Parathyroid adenoma (tissue), 2 donors: ENCODE measurements at regions not wholly inside any gene's neighbourhood (a gene's known extent, or its start where the extent isn't known, plus 50 kb on each side); places are given as distances from the start of the nearest gene placed in this dataset.

Experiments used
- H2AFZ ChIP-seq: fragments of 300-600 bp; sonication (generic); one replicate; pipeline ENCODE4 v1.7.0; 2017; ENCODE audit warnings: antibody characterized with exemption, mild to moderate bottlenecking
- H3K27ac ChIP-seq: fragments of 300-600 bp; sonication (generic); one replicate; pipeline ENCODE4 v1.7.0; 2017
- H3K27me3 ChIP-seq: fragments of 300-600 bp; sonication (generic); one replicate; pipeline ENCODE4 v1.7.0; 2017; ENCODE audit warnings: low read length; ENCODE audit not compliant: control insufficient read depth, insufficient read depth
- H3K36me3 ChIP-seq: fragments of 300-600 bp; sonication (generic); one replicate; pipeline ENCODE4 v1.7.0; 2017; ENCODE audit warnings: low read length; ENCODE audit not compliant: control insufficient read depth, insufficient read depth
- H3K4me1 ChIP-seq: fragments of 300-600 bp; sonication (generic); one replicate; pipeline ENCODE4 v1.7.0; 2017; ENCODE audit warnings: control low read depth
- H3K4me2 ChIP-seq: fragments of 300-600 bp; sonication (generic); one replicate; pipeline ENCODE4 v1.7.0; 2017; ENCODE audit warnings: low read length
- H3K4me3 ChIP-seq: fragments of 300-600 bp; sonication (generic); one replicate; pipeline ENCODE4 v1.7.0; 2017; ENCODE audit warnings: low read depth, low read length
- H3K79me2 ChIP-seq: fragments of 300-600 bp; sonication (generic); one replicate; pipeline ENCODE4 v1.7.0; 2017; ENCODE audit warnings: control low read depth
- H3K9ac ChIP-seq: fragments of 300-600 bp; sonication (generic); one replicate; pipeline ENCODE4 v1.7.0; 2017; ENCODE audit warnings: mild to moderate bottlenecking
- H3K9me3 ChIP-seq: fragments of 300-600 bp; sonication (generic); one replicate; pipeline ENCODE4 v1.7.0; 2017; ENCODE audit warnings: low read length; ENCODE audit not compliant: control insufficient read depth
- TF ChIP-seq, protein P1 (sequence below): fragments of 300-600 bp; sonication (generic); IDR thresholded peaks from one replicate; pipeline ENCODE4 v1.7.0; 2017; ENCODE audit warnings: antibody characterized with exemption, mild to moderate bottlenecking
- donor health status: primary hyperparathyroidism.

DNA sequence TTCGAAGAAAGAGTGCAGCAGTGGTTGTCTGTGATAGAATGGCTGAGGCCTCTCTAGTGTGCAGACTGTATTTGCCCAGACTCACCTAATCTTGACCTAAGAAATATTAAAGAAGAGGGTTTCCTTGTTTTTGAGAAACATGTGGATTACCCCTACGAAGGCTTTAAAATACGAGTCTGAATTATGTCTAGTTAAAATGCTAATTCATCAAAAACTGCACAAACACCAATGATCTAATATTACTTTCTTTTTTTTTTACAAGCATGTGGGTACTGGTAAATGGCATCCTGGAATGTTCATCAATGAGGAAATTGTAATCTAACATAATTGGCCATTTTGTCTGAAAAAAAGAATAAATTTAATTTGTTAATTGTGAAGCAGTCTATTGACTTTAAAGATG is 510.9 kb downstream of the EPM2A start:
- Histone ChIP-seq H3K9me3 (no peaks in the 10 kb centered on the region), H3K4me3 (no peak overlapping the region), H3K27me3 (no peaks in the 10 kb centered on the region), H3K36me3 (no peaks in the 10 kb centered on the region), H3K4me2 (no peak overlapping the region), H3K9ac (no peak overlapping the region), H3K27ac (no peak overlapping the region), H3K79me2 (no peaks in the 10 kb centered on the region), H2AFZ (no peak overlapping the region), H3K4me1 (no peaks in the 10 kb centered on the region)
- TF ChIP-seq, protein P1, sequence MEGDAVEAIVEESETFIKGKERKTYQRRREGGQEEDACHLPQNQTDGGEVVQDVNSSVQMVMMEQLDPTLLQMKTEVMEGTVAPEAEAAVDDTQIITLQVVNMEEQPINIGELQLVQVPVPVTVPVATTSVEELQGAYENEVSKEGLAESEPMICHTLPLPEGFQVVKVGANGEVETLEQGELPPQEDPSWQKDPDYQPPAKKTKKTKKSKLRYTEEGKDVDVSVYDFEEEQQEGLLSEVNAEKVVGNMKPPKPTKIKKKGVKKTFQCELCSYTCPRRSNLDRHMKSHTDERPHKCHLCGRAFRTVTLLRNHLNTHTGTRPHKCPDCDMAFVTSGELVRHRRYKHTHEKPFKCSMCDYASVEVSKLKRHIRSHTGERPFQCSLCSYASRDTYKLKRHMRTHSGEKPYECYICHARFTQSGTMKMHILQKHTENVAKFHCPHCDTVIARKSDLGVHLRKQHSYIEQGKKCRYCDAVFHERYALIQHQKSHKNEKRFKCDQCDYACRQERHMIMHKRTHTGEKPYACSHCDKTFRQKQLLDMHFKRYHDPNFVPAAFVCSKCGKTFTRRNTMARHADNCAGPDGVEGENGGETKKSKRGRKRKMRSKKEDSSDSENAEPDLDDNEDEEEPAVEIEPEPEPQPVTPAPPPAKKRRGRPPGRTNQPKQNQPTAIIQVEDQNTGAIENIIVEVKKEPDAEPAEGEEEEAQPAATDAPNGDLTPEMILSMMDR: no peak

DNA sequence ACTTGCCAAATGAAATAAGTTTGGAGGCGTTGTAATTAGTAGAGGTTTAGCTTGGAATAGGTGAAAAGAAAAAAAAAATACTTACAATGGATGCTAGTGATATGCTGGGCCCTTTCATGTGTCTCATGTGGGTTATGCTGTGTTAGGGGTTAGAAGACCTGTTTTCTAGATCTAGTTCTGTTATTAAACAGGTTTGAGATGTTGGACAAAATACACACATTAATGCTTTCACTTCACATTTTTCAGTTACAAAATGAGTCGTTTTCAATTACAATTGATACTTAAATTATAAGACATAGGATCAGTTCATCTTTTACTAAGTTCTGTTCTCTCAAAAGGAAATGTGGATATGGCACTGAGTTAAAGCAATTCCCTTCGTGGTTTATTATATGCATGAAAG is 509.8 kb downstream of the EPM2A start:
- Histone ChIP-seq H3K79me2 (no peaks in the 10 kb centered on the region), H3K4me1 (no peaks in the 10 kb centered on the region), H3K9me3 (no peaks in the 10 kb centered on the region), H3K9ac (no peak overlapping the region), H3K27me3 (no peaks in the 10 kb centered on the region), H3K36me3 (no peaks in the 10 kb centered on the region), H2AFZ (no peak overlapping the region), H3K4me3 (no peak overlapping the region), H3K4me2 (no peak overlapping the region), H3K27ac (no peak overlapping the region)
- TF ChIP-seq, protein P1: no peak

GRCh38 chr6:145227593-145227992 is 507.7 kb downstream of the EPM2A start:
- TF ChIP-seq, protein P1: no peak
- Histone ChIP-seq H3K9ac (no peak overlapping the region), H3K36me3 (no peaks in the 10 kb centered on the region), H3K4me3 (no peak overlapping the region), H3K27ac (no peak overlapping the region), H3K79me2 (no peaks in the 10 kb centered on the region), H3K9me3 (no peaks in the 10 kb centered on the region), H3K4me1 (no peaks in the 10 kb centered on the region), H2AFZ (no peak overlapping the region), H3K4me2 (no peak overlapping the region), H3K27me3 (no peaks in the 10 kb centered on the region)

DNA sequence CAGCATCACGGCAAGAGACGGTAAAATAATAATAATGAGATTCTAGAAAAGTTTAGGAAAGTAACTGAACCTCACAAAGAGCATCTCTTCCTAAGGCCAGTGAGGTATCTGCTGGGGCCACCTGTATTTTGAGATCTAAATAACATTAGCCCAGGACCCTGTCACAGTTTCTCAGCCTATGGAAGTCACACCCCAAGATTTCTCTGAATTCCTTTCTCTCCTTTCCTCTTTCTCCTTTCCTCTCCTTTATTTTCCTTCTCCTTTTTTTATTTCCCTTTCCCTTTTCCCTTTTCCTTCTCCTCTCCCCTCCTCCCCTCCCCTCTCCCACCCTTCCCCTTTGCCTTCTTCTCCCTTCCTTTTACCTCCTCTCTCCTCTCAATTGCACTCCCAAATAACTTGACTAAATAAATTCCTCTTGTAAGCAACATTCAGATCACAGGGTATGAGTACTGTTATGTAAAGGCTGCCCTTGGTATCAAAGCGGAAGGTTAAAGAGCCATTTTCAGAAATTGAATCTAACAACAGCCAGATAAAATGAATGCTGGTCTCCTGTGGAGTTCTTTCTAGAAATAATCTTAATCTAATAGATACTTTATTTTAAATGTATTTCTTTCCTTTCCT is 506.2 kb downstream of the EPM2A start:
- Histone ChIP-seq H3K27me3 (no peaks in the 10 kb centered on the region), H3K9me3 (no peaks in the 10 kb centered on the region), H3K79me2 (no peaks in the 10 kb centered on the region), H2AFZ (no peak overlapping the region), H3K27ac (no peak overlapping the region), H3K9ac (no peak overlapping the region), H3K4me3 (no peak overlapping the region), H3K4me1 (no peaks in the 10 kb centered on the region), H3K4me2 (no peak overlapping the region), H3K36me3 (no peaks in the 10 kb centered on the region)
- TF ChIP-seq, protein P1: no peak

GRCh38 chr6:145233955-145234354 is 501.4 kb downstream of the EPM2A start:
- H3K4me1 ChIP-seq: peaks cover 4% of the 10 kb centered on the region
- no peaks in the 10 kb centered on the region for H3K9me3 ChIP-seq
- no peak overlapping the region for H2AFZ ChIP-seq
- TF ChIP-seq, protein P1: no peak
- no peak overlapping the region for H3K9ac ChIP-seq
- H3K36me3 ChIP-seq: no peaks in the 10 kb centered on the region
- H3K27me3 ChIP-seq: no peaks in the 10 kb centered on the region
- H3K4me2 ChIP-seq: no peak overlapping the region
- no peak overlapping the region for H3K27ac ChIP-seq
- no peaks in the 10 kb centered on the region for H3K79me2 ChIP-seq
- H3K4me3 ChIP-seq: no peak overlapping the region
